ENCODE measurements at regions not wholly inside any gene's neighbourhood (a gene's known extent, or its start where the extent isn't known, plus 50 kb on each side); places are given as distances from the start of the nearest gene placed in this dataset.

DNA sequence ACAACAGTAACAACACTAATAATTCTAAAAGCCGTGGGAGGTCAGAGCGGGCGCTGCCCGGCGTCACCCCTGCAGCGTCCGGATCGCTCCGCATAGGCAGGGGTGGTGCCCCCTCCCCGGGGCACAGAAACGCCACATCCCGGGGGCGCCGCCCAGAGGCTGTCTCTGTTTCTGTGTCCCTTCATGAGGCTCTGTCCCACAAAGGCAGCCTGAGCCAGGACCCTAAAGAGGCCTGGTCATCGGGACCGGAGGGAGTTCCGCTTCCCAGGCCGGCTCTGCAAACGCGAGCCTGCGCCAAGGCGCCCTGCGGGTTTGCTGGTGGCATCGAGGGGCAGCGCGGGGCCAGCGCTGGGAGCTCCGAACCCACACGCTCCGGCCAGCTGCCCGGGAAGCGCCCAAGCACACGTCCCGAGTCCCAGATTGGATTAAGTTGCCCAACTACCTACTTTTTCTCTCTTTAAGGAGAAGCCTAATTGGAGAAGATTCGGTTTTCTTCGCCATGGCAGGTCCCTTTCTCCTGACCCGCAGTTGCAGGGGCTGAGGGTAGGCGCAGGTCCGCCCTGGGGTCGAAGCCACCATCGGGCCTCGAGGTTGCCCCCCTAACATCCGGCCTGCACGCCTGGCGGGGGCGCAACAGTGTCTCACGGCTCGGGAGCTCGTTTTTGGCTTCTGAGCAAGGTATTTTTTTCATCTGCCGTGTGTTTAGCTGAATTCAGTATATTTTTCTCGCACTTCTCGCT is 421.7 kb downstream of the VRK1 start:
- peaks cover 6% of the 10 kb centered on the region for H3K9me3 ChIP-seq (replicated peaks; ENCODE audit: control insufficient read depth, insufficient read depth, low read length)
- BruUV-seq (replicated peaks): no TSS peak
- ChIA-PET POLR2A (no interaction called here), CTCF (no interaction called here)
- no peak overlapping the region for H3K4me2 ChIP-seq (ENCODE audit: insufficient read depth, low read length)
- DNase-seq (ENCODE audit: low read depth, low spot score) (no peak), FAIRE-seq (no peak)
- no peaks in the 10 kb centered on the region for H3K4me1 ChIP-seq (ENCODE audit: control insufficient read depth, extremely low read depth, insufficient read depth, low read length)
- no peak overlapping the region for H3K9ac ChIP-seq (replicated peaks; ENCODE audit: extremely low read depth, insufficient read depth, low read length)
- no peak overlapping the region for H2AFZ ChIP-seq (ENCODE audit: low read depth, low read length)
- H3K4me3 ChIP-seq (replicated peaks in 1 of 3; ENCODE audit: insufficient read depth in 1 of 3, low read depth in 1 of 3, low read length in 3 of 3): no peak overlapping the region
- intact Hi-C loops (cut with micrococcal nuclease): no loop called here
- no peaks in the 10 kb centered on the region for H4K20me1 ChIP-seq (replicated peaks; ENCODE audit: control insufficient read depth, extremely low read depth, insufficient read depth, low read length)
- no peak overlapping the region for H3K27ac ChIP-seq (ENCODE audit: insufficient read depth, low read depth, low read length)
- no peaks in the 10 kb centered on the region for H3K9me1 ChIP-seq (replicated peaks; ENCODE audit: control insufficient read depth, extremely low read depth, insufficient read depth, low read length)
- H3K36me3 ChIP-seq (ENCODE audit: control insufficient read depth in 2 of 2, extremely low read depth in 1 of 2, insufficient read depth in 2 of 2, low read length in 2 of 2): no peaks in the 10 kb centered on the region
- H3K79me2 ChIP-seq (ENCODE audit: control insufficient read depth, insufficient read depth, low read length): no peaks in the 10 kb centered on the region
- no peaks in the 10 kb centered on the region for H3K27me3 ChIP-seq (ENCODE audit: control insufficient read depth in 2 of 2, insufficient read depth in 2 of 2, low read length in 2 of 2)
- dilution Hi-C loops (cut with MboI; ENCODE audit: extremely low pct_ligation_motif_present, low sequenced_read_pairs): no loop called here
- TF ChIP-seq, protein P1, sequence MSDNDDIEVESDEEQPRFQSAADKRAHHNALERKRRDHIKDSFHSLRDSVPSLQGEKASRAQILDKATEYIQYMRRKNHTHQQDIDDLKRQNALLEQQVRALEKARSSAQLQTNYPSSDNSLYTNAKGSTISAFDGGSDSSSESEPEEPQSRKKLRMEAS (IDR thresholded peaks at IDR 0.05; ENCODE audit: insufficient read depth, insufficient read length): no peak
- no peak for TF ChIP-seq MYC (IDR thresholded peaks at IDR 0.05; ENCODE audit: low read depth, low read length)

DNA sequence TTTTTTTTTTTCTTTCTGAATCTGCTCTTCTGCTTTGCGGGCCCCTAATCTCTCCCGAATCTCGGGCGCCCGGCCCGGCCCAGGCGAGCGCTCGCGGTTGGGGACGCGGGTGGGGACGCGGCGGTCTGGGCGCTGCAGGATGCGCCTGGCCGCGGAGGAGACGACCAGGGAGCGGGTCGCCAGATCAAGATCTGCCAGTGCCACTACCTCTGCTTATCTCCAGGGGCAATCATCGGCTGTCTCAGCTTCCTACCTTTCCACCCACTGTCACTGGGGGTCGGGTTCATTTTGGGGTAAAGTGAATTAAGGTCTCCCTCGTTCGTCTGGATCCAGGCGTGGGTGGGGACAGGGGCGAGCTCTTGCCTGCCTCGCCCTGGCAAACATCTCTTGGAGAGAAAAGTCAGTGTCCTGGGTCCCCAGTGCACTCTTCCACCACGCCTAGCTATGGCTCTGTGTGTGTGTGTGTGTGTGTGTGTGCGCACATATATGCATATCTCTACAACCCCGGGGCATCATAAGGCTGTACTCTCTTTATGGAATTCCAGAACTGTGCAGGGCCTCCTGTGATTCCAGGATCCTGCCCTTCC is 422.3 kb downstream of the VRK1 start:
- ChIA-PET CTCF (no interaction called here), POLR2A (no interaction called here)
- Histone ChIP-seq H3K9ac (replicated peaks; ENCODE audit: extremely low read depth, insufficient read depth, low read length) (no peak overlapping the region), H3K36me3 (ENCODE audit: control insufficient read depth in 2 of 2, extremely low read depth in 1 of 2, insufficient read depth in 2 of 2, low read length in 2 of 2) (no peaks in the 10 kb centered on the region), H4K20me1 (replicated peaks; ENCODE audit: control insufficient read depth, extremely low read depth, insufficient read depth, low read length) (no peaks in the 10 kb centered on the region), H2AFZ (ENCODE audit: low read depth, low read length) (no peak overlapping the region), H3K9me3 (replicated peaks; ENCODE audit: control insufficient read depth, insufficient read depth, low read length) (peaks cover 2% of the 10 kb centered on the region), H3K27me3 (ENCODE audit: control insufficient read depth in 2 of 2, insufficient read depth in 2 of 2, low read length in 2 of 2) (no peaks in the 10 kb centered on the region), H3K27ac (ENCODE audit: insufficient read depth, low read depth, low read length) (no peak overlapping the region), H3K79me2 (ENCODE audit: control insufficient read depth, insufficient read depth, low read length) (no peaks in the 10 kb centered on the region), H3K4me3 (replicated peaks in 1 of 3; ENCODE audit: insufficient read depth in 1 of 3, low read depth in 1 of 3, low read length in 3 of 3) (no peak overlapping the region), H3K4me1 (ENCODE audit: control insufficient read depth, extremely low read depth, insufficient read depth, low read length) (no peaks in the 10 kb centered on the region), H3K9me1 (replicated peaks; ENCODE audit: control insufficient read depth, extremely low read depth, insufficient read depth, low read length) (no peaks in the 10 kb centered on the region), H3K4me2 (ENCODE audit: insufficient read depth, low read length) (no peak overlapping the region)
- intact Hi-C loops (cut with micrococcal nuclease) (no loop called here), dilution Hi-C loops (cut with MboI; ENCODE audit: extremely low pct_ligation_motif_present, low sequenced_read_pairs) (no loop called here)
- TF ChIP-seq POLR2A (IDR thresholded peaks at IDR 0.05; ENCODE audit: low read depth, low read length) (no peak), POLR2AphosphoS5 (IDR thresholded peaks at IDR 0.05; ENCODE audit: insufficient read depth, low read depth, low read length) (no peak), JUN (IDR thresholded peaks at IDR 0.05; ENCODE audit: borderline replicate concordance, insufficient read depth, insufficient read length, low read depth) (no peak)
- TF ChIP-seq, protein P1 (IDR thresholded peaks at IDR 0.05; ENCODE audit: insufficient read depth, insufficient read length): no peak
- TF ChIP-seq, protein P2, sequence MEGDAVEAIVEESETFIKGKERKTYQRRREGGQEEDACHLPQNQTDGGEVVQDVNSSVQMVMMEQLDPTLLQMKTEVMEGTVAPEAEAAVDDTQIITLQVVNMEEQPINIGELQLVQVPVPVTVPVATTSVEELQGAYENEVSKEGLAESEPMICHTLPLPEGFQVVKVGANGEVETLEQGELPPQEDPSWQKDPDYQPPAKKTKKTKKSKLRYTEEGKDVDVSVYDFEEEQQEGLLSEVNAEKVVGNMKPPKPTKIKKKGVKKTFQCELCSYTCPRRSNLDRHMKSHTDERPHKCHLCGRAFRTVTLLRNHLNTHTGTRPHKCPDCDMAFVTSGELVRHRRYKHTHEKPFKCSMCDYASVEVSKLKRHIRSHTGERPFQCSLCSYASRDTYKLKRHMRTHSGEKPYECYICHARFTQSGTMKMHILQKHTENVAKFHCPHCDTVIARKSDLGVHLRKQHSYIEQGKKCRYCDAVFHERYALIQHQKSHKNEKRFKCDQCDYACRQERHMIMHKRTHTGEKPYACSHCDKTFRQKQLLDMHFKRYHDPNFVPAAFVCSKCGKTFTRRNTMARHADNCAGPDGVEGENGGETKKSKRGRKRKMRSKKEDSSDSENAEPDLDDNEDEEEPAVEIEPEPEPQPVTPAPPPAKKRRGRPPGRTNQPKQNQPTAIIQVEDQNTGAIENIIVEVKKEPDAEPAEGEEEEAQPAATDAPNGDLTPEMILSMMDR (IDR thresholded peaks at IDR 0.05; ENCODE audit: extremely low read depth in 1 of 2, insufficient read depth in 1 of 2, low read depth in 1 of 2, low read length in 2 of 2): no peak
- FAIRE-seq (no peak), DNase-seq (ENCODE audit: low read depth, low spot score) (no peak)
- BruUV-seq (replicated peaks): no TSS peak
